22Rv1 (cell line): ENCODE measurements at regions not wholly inside any gene's neighbourhood (a gene's known extent, or its start where the extent isn't known, plus 50 kb on each side); places are given as distances from the start of the nearest gene placed in this dataset.
"Not testable (repeated sequence)": the region's sequence is repeated elsewhere in the genome, so short reads cannot be mapped to it uniquely, and the experiment has no call there.

Experiments used
- H3K27ac ChIP-seq: fragments of 450-650 bp; 2 replicates; pipeline ENCODE4 v1.5.1; 2017
- CTCF ChIP-seq: fragments of 450-650 bp; IDR thresholded peaks from 2 replicates; pipeline ENCODE4 v1.5.1; 2017; ENCODE audit warnings: mild to moderate bottlenecking
- ZFX ChIP-seq: fragments of 450-650 bp; IDR thresholded peaks from 2 replicates; pipeline ENCODE4 v1.6.1; 2017; ENCODE audit warnings: antibody characterized with exemption, borderline replicate concordance

GRCh38 chr12:85424581-85425348 lies 144.7 kb downstream of the ALX1 start:
- H3K27ac ChIP-seq, result no peak overlapping the region
- TF ChIP-seq ZFX (no peak), CTCF (peak; percentile 86)

- no peak overlapping the region for H3K27ac ChIP-seq
- TF ChIP-seq ZFX (no peak), CTCF (no peak)
Measured at GRCh38 chr12:85425349-85425612, 145.3 kb downstream of the ALX1 start.

- no peak overlapping the region for H3K27ac ChIP-seq
- TF ChIP-seq ZFX (no peak), CTCF (no peak)
Measured at GRCh38 chr12:85425926-85426325, 145.9 kb downstream of the ALX1 start.

- H3K27ac ChIP-seq, result not testable (repeated sequence)
Measured at GRCh38 chr12:85433148-85433547, 153.1 kb downstream of the ALX1 start.

GRCh38 chr12:85440271-85440670 lies 160.3 kb downstream of the ALX1 start:
- H3K27ac ChIP-seq, result peak overlapping the region; percentile 52
- TF ChIP-seq CTCF (no peak), ZFX (no peak)

- peak overlapping the region; percentile 52 for H3K27ac ChIP-seq
- TF ChIP-seq ZFX, result no peak
- no peak for TF ChIP-seq CTCF
Measured at GRCh38 chr12:85441025-85441424, 161.0 kb downstream of the ALX1 start.

GRCh38 chr12:85441741-85442140 lies 161.7 kb downstream of the ALX1 start:
- no peak overlapping the region for H3K27ac ChIP-seq
- no peak for TF ChIP-seq ZFX
- peak; percentile 78 for TF ChIP-seq CTCF
